DMS 273 (cell line): ENCODE measurements at regions not wholly inside any gene's neighbourhood (a gene's known extent, or its start where the extent isn't known, plus 50 kb on each side); places are given as distances from the start of the nearest gene placed in this dataset.

ENCODE experiments used
- DNase-seq: peaks from one replicate; lab custom pipeline; 2025; ENCODE audit not compliant: unreplicated experiment; lab: John Stamatoyannopoulos, UW

GRCh38 chr7:98467570-98468312 is 66.9 kb upstream of the BAIAP2L1 start:
- DNase-seq, result peak; percentile 27

GRCh38 chr7:98465022-98465421 is 64.1 kb upstream of the BAIAP2L1 start:
- no peak for DNase-seq

- DNase-seq, result peak; percentile 40
Measured at GRCh38 chr7:98464558-98464940, 63.7 kb upstream of the BAIAP2L1 start.

GRCh38 chr7:98463837-98464557 is 63.1 kb upstream of the BAIAP2L1 start:
- DNase-seq, result no peak

- peak; percentile 66 for DNase-seq
Measured at GRCh38 chr7:98462911-98463633, 62.2 kb upstream of the BAIAP2L1 start.

- DNase-seq, result no peak
Measured at GRCh38 chr7:98460902-98461301, 60.0 kb upstream of the BAIAP2L1 start.

- DNase-seq, result no peak
Measured at GRCh38 chr7:98459529-98459928, 58.6 kb upstream of the BAIAP2L1 start.

GRCh38 chr7:98458090-98458875 is 57.4 kb upstream of the BAIAP2L1 start:
- DNase-seq, result no peak

- no peak for DNase-seq
Measured at GRCh38 chr7:98456866-98457265, 56.0 kb upstream of the BAIAP2L1 start.

GRCh38 chr7:98452791-98453190 is 51.9 kb upstream of the BAIAP2L1 start:
- DNase-seq, result no peak
